ENCODE measurements at regions not wholly inside any gene's neighbourhood (a gene's known extent, or its start where the extent isn't known, plus 50 kb on each side); places are given as distances from the start of the nearest gene placed in this dataset.
A peak's percentile ranks its signal among the peaks of the same experiment; 100 is the strongest.
"Not testable (repeated sequence)": the region's sequence is repeated elsewhere in the genome, so short reads cannot be mapped to it uniquely, and the experiment has no call there.

DNA sequence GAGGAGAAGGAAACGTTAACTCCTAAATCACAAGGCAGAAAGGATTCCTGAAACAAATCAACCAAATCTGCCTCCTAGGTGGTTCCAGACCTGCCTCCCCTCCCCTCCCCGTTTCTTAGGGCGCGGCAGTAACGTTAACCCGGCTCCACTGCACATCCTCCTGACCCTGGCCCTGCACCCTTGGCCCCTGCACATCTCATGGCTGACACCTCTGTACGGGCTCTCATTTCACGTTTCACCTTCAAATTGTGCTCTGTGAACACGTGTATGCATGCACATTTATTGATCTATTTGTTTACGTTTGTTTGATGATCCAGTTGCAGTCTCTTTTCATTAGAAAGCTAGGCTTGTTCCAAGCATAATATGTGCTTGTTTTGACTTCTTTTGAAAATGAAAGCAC lies 358.1 kb downstream of the ADGRD1 start:
- DNase-seq, result no peak

DNA sequence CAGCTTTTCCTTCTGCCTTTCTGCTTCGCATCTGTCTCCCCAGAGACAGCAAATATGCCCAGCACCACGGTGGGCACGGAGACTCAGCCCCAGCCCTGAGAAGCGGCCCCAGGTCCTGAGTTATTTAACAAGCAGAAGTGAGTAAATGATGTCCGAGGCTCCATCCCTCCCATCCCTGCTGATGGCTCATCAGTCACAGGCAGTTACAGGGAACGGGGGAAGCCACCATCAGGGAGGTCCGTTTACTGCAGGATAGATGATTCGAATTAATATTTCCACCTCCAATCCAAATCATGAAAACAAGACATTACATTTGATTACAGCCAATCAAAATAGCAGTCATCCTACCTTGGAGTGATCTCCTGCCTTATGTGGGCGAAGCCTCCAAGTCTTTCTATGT lies 358.7 kb downstream of the ADGRD1 start:
- DNase-seq, result not testable (repeated sequence)

DNA sequence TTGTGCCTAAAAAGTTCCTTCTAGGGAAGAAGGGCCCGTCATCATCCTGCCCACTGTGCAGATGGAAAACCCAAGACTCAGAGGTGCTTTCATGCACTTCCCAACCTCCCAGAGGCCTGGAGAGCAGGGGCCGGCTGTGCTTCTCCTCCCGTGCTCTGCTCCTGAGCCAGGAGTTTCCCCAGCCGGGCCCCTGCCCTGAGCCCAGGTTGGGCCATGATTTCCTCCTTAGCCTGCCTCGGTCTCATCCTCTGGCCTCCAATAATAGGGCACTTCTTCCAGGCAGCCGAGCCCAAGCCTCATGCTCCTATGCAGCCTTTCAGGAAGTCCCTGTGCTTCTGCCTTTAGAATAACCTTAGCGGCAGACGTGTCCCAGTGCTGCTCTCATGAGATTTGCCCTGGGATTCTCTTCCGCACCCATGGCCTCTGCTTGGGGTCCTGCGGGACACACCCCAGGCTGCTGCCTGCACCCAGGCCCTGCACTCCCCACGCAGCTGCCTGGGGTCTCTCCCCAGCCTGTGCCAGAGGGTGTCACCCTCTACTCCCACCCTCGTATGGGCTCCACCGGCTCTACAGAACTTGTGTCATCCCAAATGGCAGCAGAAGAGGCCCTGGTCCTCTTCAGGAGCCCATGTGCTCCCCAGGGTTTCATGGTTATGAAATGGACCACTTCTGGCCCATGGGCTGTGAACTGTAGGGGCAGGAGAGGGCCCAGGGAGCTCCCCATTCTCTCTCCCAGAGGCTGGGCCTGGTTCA lies 359.3 kb downstream of the ADGRD1 start:
- no peak for DNase-seq

DNA sequence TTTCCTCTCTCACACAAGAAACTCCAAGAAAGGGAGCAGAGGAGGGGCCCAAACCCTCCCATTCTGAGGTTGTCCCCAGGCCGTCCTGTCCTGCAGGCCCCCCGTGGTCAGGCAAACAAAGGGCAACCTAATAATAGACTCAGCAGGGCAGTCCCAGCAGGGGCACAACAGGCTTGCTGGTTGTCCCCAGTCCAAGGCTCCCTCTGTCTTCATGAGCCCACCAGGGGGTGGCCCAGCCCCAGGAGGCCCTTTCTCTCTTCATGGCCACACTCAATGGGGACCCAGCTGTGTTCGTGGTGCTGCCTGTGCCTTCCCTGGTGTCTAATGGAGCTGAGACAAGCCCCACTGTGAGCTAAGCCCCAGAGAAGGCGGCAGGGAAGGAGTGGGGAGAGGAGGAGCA lies 359.9 kb downstream of the ADGRD1 start:
- no peak for DNase-seq

DNA sequence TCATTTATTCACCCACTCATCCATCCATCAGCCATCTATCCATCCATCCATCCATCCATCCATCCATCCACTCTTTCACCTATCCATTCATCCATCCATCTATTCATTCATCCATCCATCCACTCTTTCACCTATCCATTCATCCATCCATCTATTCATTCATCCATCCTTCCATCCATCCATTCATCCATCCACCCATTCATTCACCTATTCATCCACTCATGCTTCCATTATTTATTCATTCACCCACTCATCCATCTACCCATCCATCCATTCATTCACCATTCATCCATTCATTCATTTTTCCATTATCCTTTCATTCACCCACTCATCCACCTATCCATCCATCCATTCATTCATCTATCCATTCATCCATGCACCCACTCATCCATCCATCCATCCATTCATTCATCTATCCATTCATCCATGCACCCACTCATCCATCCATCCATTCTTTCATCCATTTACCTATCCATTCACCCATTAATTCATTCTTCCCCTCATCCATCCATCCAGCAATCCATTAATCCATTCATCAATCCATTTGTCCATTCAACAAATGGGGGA lies 360.9 kb downstream of the ADGRD1 start:
- no peak for DNase-seq

DNA sequence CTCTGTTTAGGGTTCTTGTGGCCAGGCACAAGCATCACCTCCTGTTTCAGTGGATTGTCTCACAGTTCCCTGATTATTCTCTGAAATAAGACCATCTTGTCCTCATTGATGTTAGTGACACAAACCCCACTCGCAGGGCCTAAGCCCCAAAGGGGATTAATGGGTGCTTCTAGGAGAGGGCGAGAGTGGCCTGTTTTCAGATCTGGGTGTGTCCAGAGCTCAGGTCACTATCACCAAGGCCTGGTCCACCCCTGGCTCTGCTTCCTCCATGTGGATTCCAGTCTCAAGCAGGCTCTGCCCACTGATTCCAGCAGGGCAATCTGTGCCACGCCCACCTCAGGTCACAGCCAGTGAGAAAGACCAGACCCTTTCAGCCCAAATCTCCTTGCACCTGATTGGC lies 361.9 kb downstream of the ADGRD1 start:
- no peak for DNase-seq

DNA sequence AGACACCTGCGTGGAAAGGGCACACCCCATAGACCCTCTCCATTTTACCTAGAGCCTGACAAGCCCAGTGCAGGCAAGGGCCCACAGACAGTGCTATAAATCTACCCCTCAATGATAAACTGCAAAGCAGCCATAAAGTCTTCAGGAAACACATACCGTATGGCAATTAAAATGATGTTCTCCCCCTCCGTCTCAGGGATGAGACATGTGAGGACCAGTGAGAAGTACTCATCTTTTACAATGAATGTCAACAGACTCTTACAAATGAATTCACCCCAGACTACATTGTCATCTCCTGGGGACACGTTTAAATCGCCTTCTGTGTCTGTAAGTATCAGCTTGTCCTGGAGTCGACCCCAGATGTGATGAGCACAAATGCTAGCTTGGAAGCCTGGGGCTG lies 362.7 kb downstream of the ADGRD1 start:
- no peak for DNase-seq

DNA sequence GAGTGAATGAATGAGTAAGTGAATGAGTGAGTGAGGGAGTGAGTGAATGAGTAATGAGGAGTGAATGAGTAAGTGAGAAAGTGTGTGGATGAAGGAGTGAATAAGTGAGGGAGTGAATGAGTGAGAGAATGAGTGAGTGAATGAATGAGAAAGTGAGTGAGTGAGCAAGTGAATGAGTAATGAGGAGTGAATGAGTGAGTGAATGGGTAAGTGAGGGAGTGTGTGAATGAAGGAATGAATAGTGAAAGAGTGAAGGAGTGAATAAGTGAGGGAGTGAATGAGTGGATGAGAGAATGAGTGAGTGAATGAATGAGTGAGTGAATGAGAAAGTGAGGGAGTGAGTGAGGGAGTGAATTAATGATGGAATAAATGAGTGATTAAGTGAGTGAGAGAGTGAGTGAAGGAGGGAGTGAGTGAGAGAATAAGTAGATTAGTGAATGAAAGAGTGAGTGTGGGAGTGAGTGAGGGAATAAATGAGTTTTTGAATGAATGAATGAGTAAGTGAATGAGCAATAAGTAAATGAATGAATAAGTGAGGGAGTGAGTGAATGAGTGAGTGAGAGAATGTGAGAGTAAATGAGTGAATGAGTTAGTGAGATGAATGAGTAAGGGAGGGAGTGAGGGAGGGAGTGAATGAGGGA lies 364.5 kb downstream of the ADGRD1 start:
- DNase-seq, result no peak

DNA sequence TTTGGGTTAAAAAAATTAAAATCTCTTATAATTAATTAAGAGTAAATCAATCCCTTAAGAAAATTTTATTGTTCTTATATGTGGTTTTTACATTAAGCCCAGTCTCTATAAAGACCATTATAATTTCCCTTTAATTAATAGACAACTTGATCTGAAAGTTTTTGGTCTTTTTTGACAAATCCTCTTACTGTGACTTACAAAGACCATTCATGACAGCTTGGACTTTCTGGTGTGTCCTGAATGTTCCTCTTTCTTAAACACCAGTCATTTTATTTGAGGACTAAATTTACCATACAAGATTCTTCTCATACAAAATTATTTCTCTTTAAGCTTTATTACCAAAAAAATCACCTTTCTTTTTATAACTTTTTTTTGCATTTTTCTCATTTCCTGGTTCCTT lies 368.3 kb downstream of the ADGRD1 start:
- no peak for DNase-seq

DNA sequence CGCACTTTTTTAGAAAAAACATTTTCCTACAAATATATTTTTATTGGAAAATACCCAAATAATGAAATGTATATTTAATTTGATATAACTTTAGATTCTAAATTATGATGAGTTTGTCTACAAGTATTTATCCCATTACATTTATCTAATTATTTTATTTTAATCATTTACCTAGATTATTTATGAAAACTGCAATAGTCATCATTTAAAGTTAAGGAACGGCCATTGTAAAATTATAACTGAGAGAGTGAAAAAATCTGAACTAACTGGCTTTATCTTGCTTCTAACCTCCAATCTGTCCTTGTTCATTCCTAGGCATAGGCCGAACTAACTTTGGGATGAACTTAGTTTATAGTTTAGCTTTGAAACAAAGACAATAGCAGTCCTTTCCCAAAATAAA lies 368.8 kb downstream of the ADGRD1 start:
- not testable (repeated sequence) for DNase-seq

DNA sequence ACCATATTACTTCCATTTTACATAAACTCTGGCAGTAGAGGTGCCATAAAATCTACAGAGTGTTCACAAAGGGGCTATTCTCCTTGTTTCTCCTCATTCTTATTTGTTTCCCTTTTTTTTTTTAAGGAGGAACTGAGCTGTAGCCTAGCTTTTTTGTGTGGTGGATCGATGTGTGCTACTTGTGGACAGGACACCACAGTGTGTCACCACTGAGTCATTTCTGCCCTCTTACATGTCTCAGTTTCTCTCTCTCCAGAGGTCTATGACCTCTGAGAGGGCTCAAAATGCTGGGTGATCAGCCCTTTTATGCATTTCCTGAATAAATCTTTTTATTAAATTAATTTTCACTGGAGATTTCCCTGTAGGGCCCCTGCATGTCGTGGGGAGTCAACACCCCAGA lies 370.2 kb downstream of the ADGRD1 start:
- DNase-seq, result no peak

DNA sequence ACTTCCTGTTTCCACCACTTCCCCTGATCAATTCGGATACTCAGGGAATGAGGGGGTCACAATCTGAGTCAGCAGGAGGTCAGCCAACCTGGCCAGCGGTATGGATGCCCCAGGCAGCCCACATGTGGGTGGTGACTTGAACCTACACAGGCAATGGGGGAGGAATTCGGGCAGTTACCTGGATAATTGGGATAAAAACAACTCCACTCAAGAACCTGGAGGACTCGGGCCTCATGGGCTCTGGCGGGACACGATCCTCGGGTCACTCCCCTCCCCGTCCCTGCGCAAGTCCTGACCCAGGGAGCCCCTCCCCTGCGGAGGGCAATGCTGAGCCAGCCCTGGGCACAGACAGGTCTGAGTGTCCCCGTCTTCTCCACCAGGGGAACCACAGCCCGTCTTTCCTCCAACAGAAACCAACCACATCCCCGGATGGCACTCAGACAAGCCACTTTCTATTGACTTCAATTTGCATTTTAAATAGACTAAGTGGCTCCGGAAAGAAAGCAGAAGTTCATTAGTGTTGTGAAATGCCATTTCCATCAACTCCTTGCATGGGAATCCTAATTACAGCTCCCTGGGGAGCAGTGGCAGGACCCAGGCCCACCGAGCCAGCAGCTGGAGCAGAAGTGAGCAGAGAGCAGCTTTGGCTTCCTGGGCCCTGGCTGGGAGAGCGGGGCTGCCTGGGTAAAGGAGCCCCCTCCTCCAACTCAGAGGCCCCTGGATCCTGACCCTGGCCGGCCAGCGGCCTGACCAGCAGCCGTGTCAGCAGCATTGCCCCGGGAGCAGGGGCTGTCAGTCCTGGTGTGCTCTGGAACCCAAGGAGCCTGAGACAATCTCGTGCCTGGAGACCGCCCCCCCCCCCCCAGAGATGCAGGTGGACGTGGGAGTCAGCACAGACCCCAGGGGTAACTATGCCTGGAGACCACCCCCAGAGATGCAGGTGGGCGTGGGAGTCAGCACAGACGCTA lies 374.1 kb downstream of the ADGRD1 start:
- peak in 1 of 58 donors; percentile 11 for DNase-seq

DNA sequence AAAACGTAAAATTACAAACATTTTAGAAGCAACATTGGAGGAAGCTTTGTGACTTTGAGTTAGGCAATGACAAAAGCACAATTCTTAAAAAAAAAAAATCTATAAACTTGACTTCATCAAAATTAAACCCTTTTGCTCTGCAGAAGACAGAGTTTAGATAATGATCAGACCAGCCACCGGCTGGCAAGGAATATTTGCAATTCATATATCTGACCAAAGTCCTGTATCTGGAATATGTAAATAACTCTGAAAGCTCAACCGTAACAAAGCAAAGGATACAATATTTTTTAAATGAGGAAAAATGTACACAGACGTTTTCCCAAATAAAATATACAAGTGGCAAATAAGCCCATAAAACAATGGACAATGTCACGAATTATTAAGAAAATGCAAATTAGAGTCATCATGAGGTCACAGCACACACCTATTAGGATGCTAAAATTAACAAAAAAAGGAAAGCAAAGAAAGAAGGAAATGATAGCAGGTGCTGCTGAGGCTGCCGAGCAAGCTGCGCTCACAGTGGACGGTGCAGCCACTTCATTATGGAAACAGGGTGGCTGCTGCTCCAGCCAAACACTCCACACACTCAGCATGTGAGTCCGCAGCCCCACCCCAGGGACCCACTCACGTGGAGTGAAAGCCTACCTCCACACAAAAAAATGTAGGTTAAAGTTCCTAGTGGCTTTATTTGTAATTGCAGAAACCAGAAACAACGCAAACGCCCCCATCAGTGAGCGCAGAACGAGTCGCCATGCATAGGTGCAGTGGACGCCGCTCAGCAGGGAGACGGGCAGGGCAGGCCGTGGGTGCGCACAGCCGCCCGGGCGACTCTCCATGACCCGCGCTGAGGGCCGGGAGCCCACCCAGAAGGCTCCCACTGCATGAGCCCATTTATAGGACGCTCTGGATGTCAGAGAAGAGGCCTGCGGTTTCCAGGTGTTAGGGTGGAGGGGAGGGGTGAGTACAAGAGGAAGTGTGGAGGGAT lies 375.4 kb downstream of the ADGRD1 start:
- not testable (repeated sequence) for DNase-seq

DNA sequence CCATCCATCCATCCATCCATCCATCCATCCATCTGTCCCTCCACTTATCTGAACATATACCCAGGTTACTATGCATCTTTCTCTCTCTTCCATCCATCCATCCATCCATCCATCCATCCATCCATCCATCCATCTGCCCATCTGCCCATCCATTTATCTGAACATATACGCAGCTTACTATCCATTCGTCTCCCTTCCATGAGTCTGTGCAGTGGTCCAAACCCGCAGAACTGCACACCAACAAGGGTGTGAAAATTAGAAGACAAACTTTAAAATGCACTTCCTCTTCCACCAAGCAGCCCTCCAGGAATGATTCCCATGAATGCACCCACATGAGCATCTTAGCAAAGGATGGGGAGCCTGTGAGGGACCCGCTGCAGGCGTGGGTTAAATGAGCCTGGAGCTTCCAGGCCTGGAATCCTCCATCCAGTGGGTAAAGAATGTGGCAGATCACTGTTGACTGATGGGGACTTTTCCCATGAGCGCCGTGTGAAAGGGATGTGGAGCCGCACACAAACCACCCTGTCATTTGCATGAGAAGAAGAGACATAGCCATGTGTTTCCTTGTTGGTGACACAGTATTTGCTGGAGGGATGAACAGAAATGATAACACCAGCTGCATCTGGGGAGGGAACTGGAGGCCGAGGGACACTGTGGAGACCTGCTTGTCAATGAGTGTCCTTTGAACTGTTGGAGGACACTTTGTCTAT lies 376.6 kb downstream of the ADGRD1 start:
- DNase-seq, result no peak

DNA sequence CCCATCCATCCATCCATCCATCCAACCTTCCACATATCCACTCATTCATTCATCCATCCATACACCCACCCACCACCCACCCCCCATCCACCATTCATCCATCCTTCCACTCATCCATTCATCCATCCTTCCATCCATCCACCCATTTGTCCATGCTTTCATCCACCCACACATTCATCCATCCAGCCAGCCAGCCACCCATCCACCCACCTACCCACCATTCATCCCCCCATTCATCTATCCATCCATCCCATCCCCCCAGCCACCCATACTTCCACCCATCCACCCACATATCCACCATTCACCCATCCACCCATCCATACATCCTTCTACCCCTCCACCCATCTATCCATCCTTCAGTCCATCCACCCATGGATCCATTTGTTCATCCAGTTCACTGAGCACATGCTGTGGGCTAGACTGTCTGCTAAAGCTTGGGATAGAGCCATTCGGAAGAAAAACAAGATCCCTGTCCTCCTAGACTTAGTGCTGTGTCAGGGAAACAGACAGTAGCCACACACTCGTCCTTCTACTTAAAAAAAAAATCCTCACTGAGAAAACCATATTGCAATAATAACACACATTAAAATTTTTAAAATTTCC lies 377.5 kb downstream of the ADGRD1 start:
- DNase-seq, result no peak

DNA sequence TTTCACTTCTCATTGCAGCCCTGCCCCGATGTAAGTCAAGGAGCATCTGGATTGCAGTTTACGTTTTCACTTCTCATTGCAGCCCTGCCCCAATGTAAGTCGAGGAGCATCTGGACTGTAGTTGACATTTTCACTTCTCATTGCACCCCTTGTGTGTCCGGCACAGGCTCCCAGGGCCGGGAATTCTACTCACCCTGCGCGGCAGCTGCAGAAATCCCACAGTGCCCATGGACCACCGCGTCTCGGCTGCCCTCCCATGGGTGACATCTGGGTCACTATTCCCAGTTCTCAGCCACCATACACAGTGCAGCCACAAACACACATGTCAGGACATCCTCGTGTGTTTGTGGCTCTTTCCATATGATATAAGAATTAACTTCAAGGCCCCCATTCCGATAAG lies 378.5 kb downstream of the ADGRD1 start:
- no peak for DNase-seq

DNA sequence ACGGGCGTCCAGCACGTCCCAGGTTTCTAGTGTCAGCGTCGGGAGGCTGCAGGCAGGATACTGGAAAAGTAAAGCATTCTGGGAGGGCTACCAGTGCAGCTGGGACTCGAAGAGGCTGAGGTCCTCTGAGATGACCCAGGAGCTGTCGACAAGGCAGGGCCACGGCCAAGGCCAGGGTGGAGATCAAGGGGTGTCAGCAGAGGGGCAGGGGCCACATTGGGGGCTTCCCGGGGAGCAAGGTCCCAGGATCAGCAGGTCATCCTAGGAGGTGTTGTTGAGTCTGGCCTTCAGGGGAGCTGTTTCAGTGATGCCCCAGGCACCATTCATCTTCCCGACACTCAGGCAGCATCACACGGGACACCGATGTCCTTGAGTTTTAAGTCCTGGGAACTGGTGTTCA lies 377.8 kb upstream of the SFSWAP start:
- no peak for DNase-seq

DNA sequence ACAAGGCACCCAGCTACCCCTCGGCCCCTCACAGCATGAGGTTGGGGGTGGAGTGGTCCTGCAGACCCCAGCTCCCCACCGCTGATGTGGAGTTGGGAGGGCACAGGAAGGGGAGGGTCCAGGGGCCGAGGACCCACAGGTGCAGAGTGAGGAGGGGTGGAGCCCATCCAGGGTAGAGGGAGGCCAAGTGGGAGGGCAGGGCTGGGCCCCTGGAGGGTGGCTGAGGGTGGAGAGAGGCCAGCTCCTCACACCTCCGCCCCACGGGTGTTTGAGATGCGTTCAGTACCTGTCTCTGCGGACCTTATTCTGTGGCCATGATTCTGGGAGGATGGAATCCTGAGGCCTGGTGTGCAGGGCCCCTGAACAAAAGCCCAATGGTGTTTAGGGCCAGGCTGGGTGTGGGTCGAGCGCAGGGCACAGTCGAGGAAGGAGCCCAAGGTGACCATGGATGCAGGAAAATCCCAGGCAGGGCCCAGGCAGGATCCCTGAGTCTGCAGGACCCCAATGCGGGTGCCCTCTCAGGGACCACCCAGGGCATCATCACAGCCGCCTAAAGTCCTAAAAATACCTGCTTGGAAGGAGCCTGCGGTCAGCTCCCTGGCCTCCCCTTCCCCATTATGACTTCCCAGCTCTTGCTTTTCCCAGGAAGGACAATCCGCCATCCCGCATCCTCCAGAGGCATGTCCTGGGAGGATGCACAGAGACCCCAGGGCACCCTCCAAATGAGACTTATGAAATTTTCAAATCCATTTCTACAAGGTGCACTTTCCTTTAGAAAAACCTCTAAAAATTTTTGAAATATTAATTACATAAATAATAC lies 377.1 kb upstream of the SFSWAP start:
- DNase-seq, result no peak
